IMR-90 (cell line): ENCODE measurements at regions not wholly inside any gene's neighbourhood (a gene's known extent, or its start where the extent isn't known, plus 50 kb on each side); places are given as distances from the start of the nearest gene placed in this dataset.

Source experiments
- ATAC-seq: fragments of 200-7000 bp; cut with Tn5 transposase; 2 replicates; pipeline ENCODE4 v1.9.1; 2020; ENCODE audit warnings: low read depth, mild to moderate bottlenecking, moderate library complexity
- BruUV-seq: library from RNA; stranded (reverse); fragments of 400-500 nt; replicated peaks from 2 replicates; lab custom pipeline; 2021; lab: Mats Ljungman, UMichigan
- CTCF ChIA-PET: fragments of 300-600 bp; formaldehyde crosslinking; extraction: SDS; loops from one replicate; lab custom pipeline; 2021; ENCODE audit warnings: antibody characterized with exemption; lab: Yijun Ruan, JAX
- POLR2A ChIA-PET: fragments of 300-600 bp; sonication (Branson Sonifier 250); formaldehyde crosslinking; loops from one replicate; lab custom pipeline; 2022; ENCODE audit warnings: antibody characterized with exemption; ENCODE audit not compliant: unreplicated experiment; lab: Charles Lee
- DNase-seq: peaks from one replicate; pipeline ENCODE4 v3.0.0; 2013
- H2AFZ ChIP-seq: replicated peaks from 2 replicates; pipeline ENCODE3; 2013; ENCODE audit warnings: low read length, mild to moderate bottlenecking; ENCODE audit not compliant: poor library complexity
- H2AK5ac ChIP-seq: 2 replicates; pipeline ENCODE4 v1.6.1; 2013; ENCODE audit warnings: low read depth, low read length, inconsistent platforms
- H2AK9ac ChIP-seq: replicated peaks from 2 replicates; pipeline ENCODE3; 2013; ENCODE audit warnings: mild to moderate bottlenecking, low read depth, low read length, moderate library complexity; ENCODE audit not compliant: poor library complexity
- H2BK120ac ChIP-seq: 2 replicates; pipeline ENCODE4 v1.6.1; 2013; ENCODE audit warnings: low read depth, low read length, inconsistent platforms
- H2BK15ac ChIP-seq: 3 replicates; pipeline ENCODE4 v1.6.1; 2013; ENCODE audit warnings: low read depth, low read length, inconsistent platforms
- H2BK20ac ChIP-seq: 2 replicates; pipeline ENCODE4 v1.6.1; 2013; ENCODE audit warnings: low read depth, mild to moderate bottlenecking, inconsistent platforms, low read length, moderate library complexity
- H2BK5ac ChIP-seq: 2 replicates; pipeline ENCODE4 v1.6.1; 2013; ENCODE audit warnings: mild to moderate bottlenecking, low read depth, low read length, inconsistent platforms; ENCODE audit not compliant: poor library complexity, severe bottlenecking
- H3K14ac ChIP-seq: replicated peaks from 2 replicates; pipeline ENCODE4 v1.6.1; 2013; ENCODE audit warnings: low read depth, low read length, inconsistent platforms
- H3K18ac ChIP-seq: 2 replicates; pipeline ENCODE4 v1.6.1; 2013; ENCODE audit warnings: low read depth, low read length, control low read depth
- H3K23ac ChIP-seq: 2 replicates; pipeline ENCODE4 v1.6.1; 2013; ENCODE audit warnings: low read depth, low read length, inconsistent platforms
- H3K27ac ChIP-seq: 2 replicates; pipeline ENCODE4 v1.5.1; 2013; ENCODE audit warnings: mild to moderate bottlenecking, control low read depth, low read length; ENCODE audit not compliant: insufficient read depth
- H3K27me3 ChIP-seq: 2 replicates; pipeline ENCODE4 v1.6.1; 2013; ENCODE audit warnings: low read length; ENCODE audit not compliant: control insufficient read depth, insufficient read depth
- H3K36me3 ChIP-seq: 2 replicates; pipeline ENCODE4 v1.6.1; 2013; ENCODE audit warnings: low read length, mixed read lengths; ENCODE audit not compliant: control insufficient read depth, insufficient read depth
- H3K4ac ChIP-seq: 2 replicates; pipeline ENCODE4 v1.6.1; 2013; ENCODE audit warnings: low read depth, low read length, inconsistent platforms
- H3K4me1 ChIP-seq: 2 replicates; pipeline ENCODE4 v1.6.1; 2013; ENCODE audit warnings: low read length, mixed read lengths; ENCODE audit not compliant: control insufficient read depth, insufficient read depth
- H3K4me2 ChIP-seq: 2 replicates; pipeline ENCODE4 v1.6.1; 2013; ENCODE audit warnings: low read depth, mild to moderate bottlenecking, control low read depth, low read length, moderate library complexity
- H3K4me3 ChIP-seq: 2 replicates; pipeline ENCODE4 v1.5.1; 2013; ENCODE audit warnings: low read depth, mild to moderate bottlenecking, control low read depth, low read length, moderate library complexity; ENCODE audit not compliant: insufficient read depth
- H3K56ac ChIP-seq: 2 replicates; pipeline ENCODE4 v1.6.1; 2013; ENCODE audit warnings: low read length, inconsistent platforms; ENCODE audit not compliant: insufficient read depth; ENCODE audit errors: extremely low read depth
- H3K79me1 ChIP-seq, 2 experiments: 2 replicates each; pipeline ENCODE4 v1.6.1; 2013; ENCODE audit warnings: low read length in 2 of 2, inconsistent platforms in 1 of 2, low read depth in 1 of 2
- H3K9ac ChIP-seq: 2 replicates; pipeline ENCODE4 v1.6.1; 2013; ENCODE audit warnings: low read depth, low read length, control low read depth
- H3K9me1 ChIP-seq: 2 replicates; pipeline ENCODE4 v1.6.1; 2013; ENCODE audit warnings: low read length, inconsistent platforms; ENCODE audit not compliant: insufficient read depth
- H3K9me3 ChIP-seq: 2 replicates; pipeline ENCODE4 v1.6.1; 2013; ENCODE audit warnings: low read length; ENCODE audit not compliant: control insufficient read depth, insufficient read depth
- H4K20me1 ChIP-seq: 2 replicates; pipeline ENCODE4 v1.6.1; 2013; ENCODE audit warnings: low read length, inconsistent platforms; ENCODE audit not compliant: insufficient read depth
- H4K5ac ChIP-seq: 2 replicates; pipeline ENCODE4 v1.6.1; 2013; ENCODE audit warnings: mild to moderate bottlenecking, low read depth, low read length, control low read depth
- H4K8ac ChIP-seq, 2 experiments: 2 replicates each; pipeline ENCODE4 v1.6.1; 2013; ENCODE audit warnings: low read depth in 2 of 2, low read length in 2 of 2, control low read depth in 1 of 2, inconsistent platforms in 1 of 2
- H4K91ac ChIP-seq: 2 replicates; pipeline ENCODE4 v1.6.1; 2013; ENCODE audit warnings: low read depth, low read length, inconsistent platforms; ENCODE audit not compliant: insufficient read depth
- NFE2L2 ChIP-seq: fragments of 150-350 bp; IDR thresholded peaks from 2 replicates; pipeline ENCODE4 v1.6.1; 2016; ENCODE audit warnings: low read depth, mild to moderate bottlenecking, low read length
- POLR2A ChIP-seq: IDR thresholded peaks from 2 replicates; pipeline ENCODE4 v1.6.1; 2012; ENCODE audit warnings: mild to moderate bottlenecking, low read depth, low read length
- WGBS, 2 experiments: methylation state at CpG; one replicate each; pipeline versions ENCODE4 v1.1.5 to v1.1.7; 2013; ENCODE audit warnings: missing lambda C conversion rate in 2 of 2; ENCODE audit not compliant: insufficient read length in 1 of 2; ENCODE audit errors: extremely low coverage in 2 of 2; 5-methylcytosine and 5-hydroxymethylcytosine counted together
- dilution Hi-C: fragments of 300-500 bp; cut with HindIII; formaldehyde crosslinking; loops from one replicate; pipeline ENCODE4 v1.14.3; 2018; ENCODE audit warnings: low sequenced_read_pairs; ENCODE audit not compliant: unreplicated experiment
- in situ Hi-C: fragments of 300-500 bp; cut with MboI; formaldehyde crosslinking; loops from 3 replicates; pipeline ENCODE4 v1.14.3; 2019; ENCODE audit warnings: low sequenced_read_pairs, inconsistent platforms, mixed read lengths
- intact Hi-C: fragments of 100-400 bp; cut with micrococcal nuclease; formaldehyde crosslinking; loops from 2 replicates; pipeline ENCODE4 v1.10.0; 2022
- TF ChIP-seq, protein P1 (sequence below): fragments of 150-350 bp; IDR thresholded peaks from 2 replicates; pipeline ENCODE4 v1.6.1; 2017; ENCODE audit warnings: mild to moderate bottlenecking, antibody characterized with exemption, low read length, low read depth

DNA sequence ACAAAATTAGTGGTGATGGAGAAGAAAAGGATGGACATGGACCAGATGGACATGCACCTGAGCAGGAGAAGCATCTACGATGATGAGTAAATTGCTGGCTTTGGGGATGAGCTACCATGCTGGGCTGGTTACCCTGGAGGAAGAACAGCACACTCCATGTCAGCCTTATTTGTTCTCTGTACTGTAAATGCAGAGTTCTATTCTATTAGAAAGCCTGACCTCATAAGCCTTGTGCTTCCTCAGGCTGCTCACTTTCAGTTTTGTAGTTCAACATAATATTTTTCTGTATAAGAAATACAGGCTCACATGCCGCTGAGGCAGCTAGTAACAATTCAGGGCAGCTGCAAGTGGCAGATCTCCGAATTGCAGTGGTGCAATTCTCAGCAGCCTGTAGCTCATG is 249.6 kb downstream of the PLA2G4A start:
- H2AFZ ChIP-seq: no peak overlapping the region
- in situ Hi-C loops: no loop called here
- H2BK20ac ChIP-seq: no peak overlapping the region
- ChIA-PET CTCF (no interaction called here), POLR2A (no interaction called here)
- H4K91ac ChIP-seq: no peak overlapping the region
- H3K14ac ChIP-seq: no peak overlapping the region
- dilution Hi-C loops: no loop called here
- no peak overlapping the region for H4K5ac ChIP-seq
- no peak overlapping the region for H3K27ac ChIP-seq
- no peak overlapping the region for H3K18ac ChIP-seq
- H4K8ac ChIP-seq: no peak overlapping the region
- no peak overlapping the region for H2BK15ac ChIP-seq
- no peaks in the 10 kb centered on the region for H4K20me1 ChIP-seq
- ATAC-seq (no peak; the same call in none of the 2 replicates), DNase-seq (no peak)
- BruUV-seq: no TSS peak
- H3K27me3 ChIP-seq: no peaks in the 10 kb centered on the region
- no peaks in the 10 kb centered on the region for H3K9me1 ChIP-seq
- no peak overlapping the region for H2BK120ac ChIP-seq
- no peak overlapping the region for H3K4me3 ChIP-seq
- intact Hi-C loops: no loop called here
- no peak overlapping the region for H2BK5ac ChIP-seq
- no peak overlapping the region for H3K4me2 ChIP-seq
- no peak overlapping the region for H2AK5ac ChIP-seq
- H3K23ac ChIP-seq: no peak overlapping the region
- H3K4ac ChIP-seq: no peak overlapping the region
- H3K56ac ChIP-seq: no peak overlapping the region
- TF ChIP-seq POLR2A (no peak), NFE2L2 (no peak)
- TF ChIP-seq, protein P1, sequence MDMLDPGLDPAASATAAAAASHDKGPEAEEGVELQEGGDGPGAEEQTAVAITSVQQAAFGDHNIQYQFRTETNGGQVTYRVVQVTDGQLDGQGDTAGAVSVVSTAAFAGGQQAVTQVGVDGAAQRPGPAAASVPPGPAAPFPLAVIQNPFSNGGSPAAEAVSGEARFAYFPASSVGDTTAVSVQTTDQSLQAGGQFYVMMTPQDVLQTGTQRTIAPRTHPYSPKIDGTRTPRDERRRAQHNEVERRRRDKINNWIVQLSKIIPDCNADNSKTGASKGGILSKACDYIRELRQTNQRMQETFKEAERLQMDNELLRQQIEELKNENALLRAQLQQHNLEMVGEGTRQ: no peak
- no peaks in the 10 kb centered on the region for H3K36me3 ChIP-seq
- WGBS, 2 experiments: no CpG with 5 or more reads among the region's 3 CpGs
- no peaks in the 10 kb centered on the region for H3K4me1 ChIP-seq
- no peaks in the 10 kb centered on the region; the same call in none of the 2 replicates for H3K9me3 ChIP-seq
- H3K9ac ChIP-seq: no peak overlapping the region
- no peaks in the 10 kb centered on the region for H3K79me1 ChIP-seq
- no peak overlapping the region for H2AK9ac ChIP-seq
